ENCODE measurements at regions not wholly inside any gene's neighbourhood (a gene's known extent, or its start where the extent isn't known, plus 50 kb on each side); places are given as distances from the start of the nearest gene placed in this dataset.

DNA sequence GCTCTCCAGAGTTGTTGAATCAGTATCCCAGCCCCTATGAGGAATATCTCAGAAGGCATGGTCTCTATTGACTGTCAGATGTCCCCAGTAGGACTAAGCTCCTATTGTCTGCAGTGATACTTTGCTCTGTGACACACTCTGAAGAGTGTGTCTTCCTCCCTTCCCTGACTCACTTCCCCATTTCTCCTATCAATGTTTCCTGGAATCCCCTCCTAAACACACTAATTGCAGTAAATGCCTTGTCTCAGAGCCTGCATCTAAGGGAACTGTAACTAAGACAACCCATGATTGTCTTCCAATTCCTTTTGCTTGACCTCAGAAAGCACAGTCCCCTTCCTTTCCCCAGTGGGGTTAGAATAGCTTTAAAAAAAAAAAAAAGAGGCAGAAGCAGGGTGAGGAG is 397.3 kb upstream of the PROK2 start:
- H3K27me3 ChIP-seq, result peaks cover 0 to 11% (median 5%) of the 10 kb centered on the region in 3 donors
- no peaks in the 10 kb centered on the region for H3K9me3 ChIP-seq
- in situ Hi-C loops (cut with MboI; ENCODE audit: low sequenced_read_pairs in 4 of 4) (no loop called here), intact Hi-C loops (cut with DNase I; ENCODE audit: low total_unique reads) (no loop called here)
- no peak overlapping the region for H3K4me3 ChIP-seq
- TF ChIP-seq POLR2A (IDR thresholded peaks at IDR 0.05), result no peak
- TF ChIP-seq, protein P1, sequence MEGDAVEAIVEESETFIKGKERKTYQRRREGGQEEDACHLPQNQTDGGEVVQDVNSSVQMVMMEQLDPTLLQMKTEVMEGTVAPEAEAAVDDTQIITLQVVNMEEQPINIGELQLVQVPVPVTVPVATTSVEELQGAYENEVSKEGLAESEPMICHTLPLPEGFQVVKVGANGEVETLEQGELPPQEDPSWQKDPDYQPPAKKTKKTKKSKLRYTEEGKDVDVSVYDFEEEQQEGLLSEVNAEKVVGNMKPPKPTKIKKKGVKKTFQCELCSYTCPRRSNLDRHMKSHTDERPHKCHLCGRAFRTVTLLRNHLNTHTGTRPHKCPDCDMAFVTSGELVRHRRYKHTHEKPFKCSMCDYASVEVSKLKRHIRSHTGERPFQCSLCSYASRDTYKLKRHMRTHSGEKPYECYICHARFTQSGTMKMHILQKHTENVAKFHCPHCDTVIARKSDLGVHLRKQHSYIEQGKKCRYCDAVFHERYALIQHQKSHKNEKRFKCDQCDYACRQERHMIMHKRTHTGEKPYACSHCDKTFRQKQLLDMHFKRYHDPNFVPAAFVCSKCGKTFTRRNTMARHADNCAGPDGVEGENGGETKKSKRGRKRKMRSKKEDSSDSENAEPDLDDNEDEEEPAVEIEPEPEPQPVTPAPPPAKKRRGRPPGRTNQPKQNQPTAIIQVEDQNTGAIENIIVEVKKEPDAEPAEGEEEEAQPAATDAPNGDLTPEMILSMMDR (IDR thresholded peaks at IDR 0.05 in 4 of 5, conservative IDR thresholded peaks at IDR 0.05 in 1 of 5), result no peak
- ATAC-seq, result no peak
- no peak for DNase-seq
- H3K4me1 ChIP-seq, result peaks cover 0 to 4% of the 10 kb centered on the region in 2 donors
- H3K27ac ChIP-seq, result no peak overlapping the region
- no peaks in the 10 kb centered on the region for H3K36me3 ChIP-seq

DNA sequence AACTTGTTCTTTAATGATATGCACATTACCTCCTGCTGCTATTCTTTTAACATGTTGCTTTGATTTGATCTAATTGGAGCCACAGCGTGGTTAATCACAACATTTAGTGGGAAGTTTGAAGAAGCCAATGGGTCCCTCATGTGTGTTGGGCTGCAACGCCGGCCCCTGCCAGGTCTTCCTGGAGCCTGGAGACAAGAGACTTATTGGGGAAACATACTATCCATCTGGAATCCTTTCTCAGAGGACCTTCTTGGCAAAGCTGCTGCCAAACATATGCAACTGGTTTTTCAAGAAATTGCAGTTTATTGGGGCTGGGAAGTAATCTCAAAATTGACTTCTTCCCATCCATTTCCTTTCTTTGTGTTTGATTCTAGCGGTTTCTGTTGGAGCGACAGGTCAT is 396.3 kb upstream of the PROK2 start:
- Histone ChIP-seq H3K4me3 (no peak overlapping the region), H3K36me3 (no peaks in the 10 kb centered on the region), H3K9me3 (no peaks in the 10 kb centered on the region), H3K27me3 (peaks cover 0 to 11% (median 5%) of the 10 kb centered on the region in 3 donors), H3K4me1 (peaks cover 4 to 5% of the 10 kb centered on the region in 2 donors), H3K27ac (no peak overlapping the region)
- in situ Hi-C loops (cut with MboI; ENCODE audit: low sequenced_read_pairs in 4 of 4) (no loop called here), intact Hi-C loops (cut with DNase I; ENCODE audit: low total_unique reads) (no loop called here)
- TF ChIP-seq, protein P1 (IDR thresholded peaks at IDR 0.05 in 4 of 5, conservative IDR thresholded peaks at IDR 0.05 in 1 of 5), result no peak
- no peak for TF ChIP-seq POLR2A (IDR thresholded peaks at IDR 0.05)
- DNase-seq (no peak), ATAC-seq (no peak)

DNA sequence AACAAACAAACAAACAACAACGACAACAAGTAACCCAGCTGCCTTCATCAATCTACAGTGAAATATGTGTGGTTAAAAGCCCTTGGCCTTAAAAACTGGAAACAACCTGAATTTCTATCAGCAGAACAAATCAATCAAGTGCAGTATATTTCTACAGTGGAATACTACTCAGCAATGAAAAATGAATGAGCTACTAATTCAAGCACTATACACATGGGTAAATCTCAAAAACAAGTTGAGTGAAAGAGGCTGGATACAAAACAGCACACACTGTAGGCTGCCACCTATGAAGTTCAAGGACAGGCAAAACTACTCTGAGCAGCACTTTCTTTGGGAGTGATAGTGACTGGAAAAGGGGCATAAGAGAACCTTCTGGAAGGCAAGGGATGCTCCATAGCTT is 395.5 kb upstream of the PROK2 start:
- no peaks in the 10 kb centered on the region for H3K36me3 ChIP-seq
- intact Hi-C loops (cut with DNase I; ENCODE audit: low total_unique reads), result no loop called here
- in situ Hi-C loops (cut with MboI; ENCODE audit: low sequenced_read_pairs in 4 of 4), result no loop called here
- H3K4me3 ChIP-seq, result no peak overlapping the region
- no peak for ATAC-seq
- H3K4me1 ChIP-seq, result peaks cover 4 to 5% of the 10 kb centered on the region in 2 donors
- H3K9me3 ChIP-seq, result no peaks in the 10 kb centered on the region
- H3K27ac ChIP-seq, result no peak overlapping the region
- DNase-seq, result no peak
- TF ChIP-seq, protein P1 (IDR thresholded peaks at IDR 0.05 in 4 of 5, conservative IDR thresholded peaks at IDR 0.05 in 1 of 5), result no peak
- no peak for TF ChIP-seq POLR2A (IDR thresholded peaks at IDR 0.05)
- peaks cover 0 to 11% (median 5%) of the 10 kb centered on the region in 3 donors for H3K27me3 ChIP-seq

DNA sequence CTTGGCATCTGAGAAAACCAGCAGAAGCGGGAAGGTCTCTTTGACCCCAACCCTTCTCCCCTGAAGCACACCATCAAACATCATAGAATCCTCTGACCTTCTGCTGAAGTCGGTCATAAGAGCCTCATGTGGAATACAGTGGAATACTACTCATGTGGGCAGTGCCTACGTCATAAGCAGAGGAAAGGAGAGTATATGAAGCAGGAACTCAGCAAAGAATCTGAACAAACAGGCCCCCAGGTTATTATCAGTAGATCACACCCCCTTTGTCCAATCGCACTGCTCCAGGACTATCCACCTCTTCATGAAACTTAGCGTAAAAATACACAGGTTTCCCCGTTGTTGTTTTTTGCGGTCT is 394.1 kb upstream of the PROK2 start:
- peaks cover 4 to 5% of the 10 kb centered on the region in 2 donors for H3K4me1 ChIP-seq
- no peak for TF ChIP-seq POLR2A (IDR thresholded peaks at IDR 0.05)
- TF ChIP-seq, protein P1 (IDR thresholded peaks at IDR 0.05 in 4 of 5, conservative IDR thresholded peaks at IDR 0.05 in 1 of 5), result no peak
- H3K27ac ChIP-seq, result no peak overlapping the region
- H3K4me3 ChIP-seq, result no peak overlapping the region
- H3K36me3 ChIP-seq, result no peaks in the 10 kb centered on the region
- intact Hi-C loops (cut with DNase I; ENCODE audit: low total_unique reads) (no loop called here), in situ Hi-C loops (cut with MboI; ENCODE audit: low sequenced_read_pairs in 4 of 4) (no loop called here)
- H3K27me3 ChIP-seq, result peaks cover 0 to 11% (median 5%) of the 10 kb centered on the region in 3 donors
- H3K9me3 ChIP-seq, result no peaks in the 10 kb centered on the region
- ATAC-seq, result no peak
- no peak for DNase-seq

DNA sequence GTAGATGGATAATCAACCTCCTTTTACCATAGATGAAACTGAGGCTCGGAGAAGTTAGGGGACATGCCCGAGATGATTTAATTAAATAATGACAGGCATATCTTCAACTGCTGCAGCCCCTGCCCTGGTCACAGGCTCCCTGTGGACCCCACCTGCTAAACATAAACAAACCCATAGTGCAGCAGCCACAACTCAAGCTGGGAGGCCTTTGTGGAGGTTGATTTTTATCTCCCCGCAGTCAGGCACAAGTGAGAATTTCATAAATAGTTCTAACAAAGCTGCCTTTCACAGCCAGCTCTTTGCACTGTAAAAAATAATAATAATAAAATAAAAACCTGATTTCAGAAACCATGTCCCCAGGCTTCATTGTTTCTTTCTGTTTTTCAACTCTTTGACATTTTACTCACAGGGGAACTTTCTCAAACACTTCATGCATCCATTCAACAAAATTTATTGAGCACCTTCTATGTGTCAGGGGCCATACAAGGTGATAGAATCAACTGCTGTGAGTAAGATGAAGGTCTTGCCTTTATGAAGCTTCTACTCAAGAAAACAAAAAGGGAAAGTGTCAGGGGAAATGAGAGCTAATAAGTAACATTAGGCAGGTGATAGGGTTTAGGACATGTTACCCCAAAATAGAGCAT is 393.6 kb upstream of the PROK2 start:
- Histone ChIP-seq H3K4me1 (peaks cover 4 to 7% of the 10 kb centered on the region in 2 donors), H3K4me3 (no peak overlapping the region), H3K27ac (no peak overlapping the region), H3K27me3 (peaks cover 0 to 11% (median 5%) of the 10 kb centered on the region in 3 donors), H3K9me3 (no peaks in the 10 kb centered on the region), H3K36me3 (no peaks in the 10 kb centered on the region)
- ATAC-seq, result no peak
- intact Hi-C loops (cut with DNase I; ENCODE audit: low total_unique reads), result no loop called here
- no peak for DNase-seq
- in situ Hi-C loops (cut with MboI; ENCODE audit: low sequenced_read_pairs in 4 of 4), result no loop called here
- no peak for TF ChIP-seq POLR2A (IDR thresholded peaks at IDR 0.05)
- TF ChIP-seq, protein P1 (IDR thresholded peaks at IDR 0.05 in 4 of 5, conservative IDR thresholded peaks at IDR 0.05 in 1 of 5), result no peak

All from gastrocnemius medialis (tissue), 4 donors.